Stimulated activated naive CD8-positive, alpha-beta T cell treated with anti-CD3 and anti-CD28 coated beads, Interleukin-15, Interleukin-2, amounts not matched to agents 100 U/mL and 50 U/mL, for 24 hours (primary cell): ENCODE measurements at regions not wholly inside any gene's neighbourhood (a gene's known extent, or its start where the extent isn't known, plus 50 kb on each side); places are given as distances from the start of the nearest gene placed in this dataset.

Experiments
- ATAC-seq: fragments of 150-1000 bp; cut with Tn5 transposase; one replicate; pipeline ENCODE4 v1.10.0; 2021
- DNase-seq: peaks from one replicate; pipeline ENCODE4 v3.0.0; 2021

GRCh38 chr1:36643371-36644270, 160.9 kb upstream of the CSF3R start:
- ATAC-seq (no peak), DNase-seq (no peak)

GRCh38 chr1:36642802-36643201, 160.1 kb upstream of the CSF3R start:
- DNase-seq (no peak), ATAC-seq (no peak)

GRCh38 chr1:36641776-36642175, 159.1 kb upstream of the CSF3R start:
- ATAC-seq (no peak), DNase-seq (no peak)

- DNase-seq (no peak), ATAC-seq (no peak)
These were observed 156.7 kb upstream of the CSF3R start for GRCh38 chr1:36639461-36639860.

GRCh38 chr1:36638268-36638667, 155.6 kb upstream of the CSF3R start:
- no peak for ATAC-seq
- no peak for DNase-seq

- ATAC-seq: no peak
These were observed 153.5 kb upstream of the CSF3R start for GRCh38 chr1:36636206-36636605.

GRCh38 chr1:36635284-36635683, 152.6 kb upstream of the CSF3R start:
- DNase-seq (no peak), ATAC-seq (no peak)

More at GRCh38 chr1:36636206-36636605, 153.5 kb upstream of the CSF3R start:
- no peak for DNase-seq

- no peak for DNase-seq
- ATAC-seq: no peak
These were observed 146.1 kb upstream of the CSF3R start for GRCh38 chr1:36628804-36629203.

GRCh38 chr1:36626435-36626834, 143.7 kb upstream of the CSF3R start:
- DNase-seq (no peak), ATAC-seq (no peak)

GRCh38 chr1:36625935-36626310, 143.2 kb upstream of the CSF3R start:
- no peak for DNase-seq

GRCh38 chr1:36625253-36625934, 142.7 kb upstream of the CSF3R start:
- no peak for DNase-seq
- ATAC-seq: no peak

More at GRCh38 chr1:36625935-36626310, 143.2 kb upstream of the CSF3R start:
- no peak for ATAC-seq

GRCh38 chr1:36624466-36624865, 141.8 kb upstream of the CSF3R start:
- ATAC-seq (no peak), DNase-seq (no peak)

- no peak for ATAC-seq
- DNase-seq: no peak
These were observed 140.3 kb upstream of the CSF3R start for GRCh38 chr1:36622741-36623648.

GRCh38 chr1:36621531-36621930, 138.8 kb upstream of the CSF3R start:
- ATAC-seq (no peak), DNase-seq (no peak)

- no peak for DNase-seq
- ATAC-seq: no peak
These were observed 137.4 kb upstream of the CSF3R start for GRCh38 chr1:36620142-36620541.

- DNase-seq (no peak), ATAC-seq (no peak)
These were observed 132.3 kb upstream of the CSF3R start for GRCh38 chr1:36614991-36615390.

GRCh38 chr1:36614571-36614970, 131.9 kb upstream of the CSF3R start:
- no peak for DNase-seq

GRCh38 chr1:36613721-36614120, 131.0 kb upstream of the CSF3R start:
- DNase-seq (no peak), ATAC-seq (no peak)

More at GRCh38 chr1:36614571-36614970, 131.9 kb upstream of the CSF3R start:
- no peak for ATAC-seq

- no peak for ATAC-seq
These were observed 130.2 kb upstream of the CSF3R start for GRCh38 chr1:36612881-36613280.

GRCh38 chr1:36612121-36612520, 129.4 kb upstream of the CSF3R start:
- no peak for ATAC-seq
- no peak for DNase-seq

More at GRCh38 chr1:36612881-36613280, 130.2 kb upstream of the CSF3R start:
- DNase-seq: no peak

GRCh38 chr1:36609241-36610027, 126.7 kb upstream of the CSF3R start:
- ATAC-seq: peak; percentile 55
- peak; percentile 54 for DNase-seq
